GM18909 (cell line): ENCODE measurements at regions not wholly inside any gene's neighbourhood (a gene's known extent, or its start where the extent isn't known, plus 50 kb on each side); places are given as distances from the start of the nearest gene placed in this dataset.
"Not testable (repeated sequence)": the region's sequence is repeated elsewhere in the genome, so short reads cannot be mapped to it uniquely, and the experiment has no call there.

ENCODE experiments used
- ATAC-seq: cut with Tn5 transposase; IDR thresholded peaks from one replicate; pipeline ENCODE4 v1.9.1; 2021; ENCODE audit warnings: mild to moderate bottlenecking; ENCODE audit not compliant: unreplicated experiment, poor library complexity

GRCh38 chr14:61602003-61602732 lies 93.1 kb upstream of the HIF1A start:
- ATAC-seq = no peak

- ATAC-seq = no peak
Measured at GRCh38 chr14:61602733-61603077, 92.6 kb upstream of the HIF1A start.

GRCh38 chr14:61603736-61604135 lies 91.6 kb upstream of the HIF1A start:
- no peak for ATAC-seq

GRCh38 chr14:61607570-61608244 lies 87.6 kb upstream of the HIF1A start:
- no peak for ATAC-seq

- no peak for ATAC-seq
Measured at GRCh38 chr14:61608245-61609165, 86.8 kb upstream of the HIF1A start.

- no peak for ATAC-seq
Measured at GRCh38 chr14:61609191-61609843, 86.0 kb upstream of the HIF1A start.

- no peak for ATAC-seq
Measured at GRCh38 chr14:61609884-61610283, 85.4 kb upstream of the HIF1A start.

- ATAC-seq = no peak
Measured at GRCh38 chr14:61610900-61611299, 84.4 kb upstream of the HIF1A start.

GRCh38 chr14:61611880-61612630 lies 83.3 kb upstream of the HIF1A start:
- ATAC-seq = no peak

- ATAC-seq = not testable (repeated sequence)
Measured at GRCh38 chr14:61613006-61613405, 82.3 kb upstream of the HIF1A start.

- no peak for ATAC-seq
Measured at GRCh38 chr14:61614693-61615092, 80.6 kb upstream of the HIF1A start.

GRCh38 chr14:61615743-61616523 lies 79.4 kb upstream of the HIF1A start:
- ATAC-seq = no peak

- no peak for ATAC-seq
Measured at GRCh38 chr14:61616524-61617185, 78.7 kb upstream of the HIF1A start.

GRCh38 chr14:61618448-61618847 lies 76.9 kb upstream of the HIF1A start:
- no peak for ATAC-seq

GRCh38 chr14:61619494-61619893 lies 75.8 kb upstream of the HIF1A start:
- ATAC-seq = no peak

- peak; percentile 86 for ATAC-seq
Measured at GRCh38 chr14:61620130-61620946, 75.0 kb upstream of the HIF1A start.

GRCh38 chr14:61621444-61621843 lies 73.9 kb upstream of the HIF1A start:
- no peak for ATAC-seq

- ATAC-seq = no peak
Measured at GRCh38 chr14:61622051-61622450, 73.3 kb upstream of the HIF1A start.
